Upper lobe of right lung (tissue), 1 donor: ENCODE measurements at regions not wholly inside any gene's neighbourhood (a gene's known extent, or its start where the extent isn't known, plus 50 kb on each side); places are given as distances from the start of the nearest gene placed in this dataset.

Source experiments
- ATAC-seq: fragments of 200-7000 bp; cut with Tn5 transposase; one replicate; pipeline ENCODE4 v1.9.1; 2020; ENCODE audit warnings: mild to moderate bottlenecking, moderate library complexity
- DNase-seq: peaks from one replicate; pipeline ENCODE4 v3.0.0-alpha.2; 2020
- H3K27ac ChIP-seq: fragments of 200-600 bp; one replicate; pipeline ENCODE4 v1.8.0; 2022
- H3K27me3 ChIP-seq: fragments of 200-600 bp; one replicate; pipeline ENCODE4 v1.8.0; 2022; ENCODE audit warnings: mild to moderate bottlenecking
- H3K36me3 ChIP-seq: fragments of 200-600 bp; one replicate; pipeline ENCODE4 v1.8.0; 2022
- H3K4me1 ChIP-seq: fragments of 200-600 bp; one replicate; pipeline ENCODE4 v1.8.0; 2022
- H3K4me3 ChIP-seq: fragments of 200-600 bp; one replicate; pipeline ENCODE4 v1.8.0; 2022; ENCODE audit warnings: mild to moderate bottlenecking
- H3K9me3 ChIP-seq: fragments of 200-600 bp; one replicate; pipeline ENCODE4 v1.8.0; 2022
- CTCF ChIP-seq: fragments of 200-600 bp; IDR thresholded peaks from one replicate; pipeline ENCODE4 v1.8.0; 2022; ENCODE audit warnings: antibody characterized with exemption
- intact Hi-C: fragments of 100-400 bp; cut with DNase I; formaldehyde crosslinking; loops from one replicate; pipeline ENCODE4 v1.11.0; 2022
- donor health status: DM: no; HTN: yes; CAD: no; lungs with severe emphysema.

- intact Hi-C loops: no loop called here
- DNase-seq: no peak
- ATAC-seq: no peak
- no peaks in the 10 kb centered on the region for H3K36me3 ChIP-seq
- no peaks in the 10 kb centered on the region for H3K9me3 ChIP-seq
- H3K4me3 ChIP-seq: no peak overlapping the region
- no peak overlapping the region for H3K27ac ChIP-seq
- H3K4me1 ChIP-seq: no peaks in the 10 kb centered on the region
- H3K27me3 ChIP-seq: no peaks in the 10 kb centered on the region
- no peak for TF ChIP-seq CTCF
Measured at GRCh38 chr10:65294329-65294728, 1631.5 kb upstream of the LRRTM3 start.

GRCh38 chr10:65301181-65301580, 1624.7 kb upstream of the LRRTM3 start:
- H3K27ac ChIP-seq: no peak overlapping the region
- H3K4me3 ChIP-seq: no peak overlapping the region
- H3K36me3 ChIP-seq: no peaks in the 10 kb centered on the region
- no peaks in the 10 kb centered on the region for H3K27me3 ChIP-seq
- DNase-seq (no peak), ATAC-seq (no peak)
- intact Hi-C loops: no loop called here
- H3K4me1 ChIP-seq: no peaks in the 10 kb centered on the region
- no peak for TF ChIP-seq CTCF
- H3K9me3 ChIP-seq: no peaks in the 10 kb centered on the region

GRCh38 chr10:65306201-65306600, 1619.6 kb upstream of the LRRTM3 start:
- TF ChIP-seq CTCF: no peak
- no peak for DNase-seq
- no peaks in the 10 kb centered on the region for H3K27me3 ChIP-seq
- no peak for ATAC-seq
- no peaks in the 10 kb centered on the region for H3K36me3 ChIP-seq
- H3K4me1 ChIP-seq: no peaks in the 10 kb centered on the region
- no peak overlapping the region for H3K27ac ChIP-seq
- no peak overlapping the region for H3K4me3 ChIP-seq
- no peaks in the 10 kb centered on the region for H3K9me3 ChIP-seq
- intact Hi-C loops: no loop called here

- ATAC-seq (no peak), DNase-seq (no peak)
- Histone ChIP-seq H3K27me3 (no peaks in the 10 kb centered on the region), H3K4me3 (no peak overlapping the region), H3K36me3 (no peaks in the 10 kb centered on the region), H3K9me3 (no peaks in the 10 kb centered on the region), H3K27ac (no peak overlapping the region), H3K4me1 (no peaks in the 10 kb centered on the region)
- intact Hi-C loops: no loop called here
- TF ChIP-seq CTCF: no peak
Measured at GRCh38 chr10:65312876-65313275, 1613.0 kb upstream of the LRRTM3 start.

- H3K4me3 ChIP-seq: no peak overlapping the region
- H3K27ac ChIP-seq: no peak overlapping the region
- H3K27me3 ChIP-seq: no peaks in the 10 kb centered on the region
- DNase-seq (no peak), ATAC-seq (no peak)
- no peaks in the 10 kb centered on the region for H3K9me3 ChIP-seq
- H3K4me1 ChIP-seq: no peaks in the 10 kb centered on the region
- no peaks in the 10 kb centered on the region for H3K36me3 ChIP-seq
- intact Hi-C loops: no loop called here
- no peak for TF ChIP-seq CTCF
Measured at GRCh38 chr10:65313406-65313805, 1612.4 kb upstream of the LRRTM3 start.

- ATAC-seq (no peak), DNase-seq (no peak)
- no peak overlapping the region for H3K4me3 ChIP-seq
- intact Hi-C loops: no loop called here
- H3K36me3 ChIP-seq: no peaks in the 10 kb centered on the region
- no peak for TF ChIP-seq CTCF
- no peaks in the 10 kb centered on the region for H3K9me3 ChIP-seq
- no peak overlapping the region for H3K27ac ChIP-seq
- H3K27me3 ChIP-seq: no peaks in the 10 kb centered on the region
- no peaks in the 10 kb centered on the region for H3K4me1 ChIP-seq
Measured at GRCh38 chr10:65314253-65314652, 1611.6 kb upstream of the LRRTM3 start.
